ENCODE measurements at regions not wholly inside any gene's neighbourhood (a gene's known extent, or its start where the extent isn't known, plus 50 kb on each side); places are given as distances from the start of the nearest gene placed in this dataset.
"Not testable (repeated sequence)": the region's sequence is repeated elsewhere in the genome, so short reads cannot be mapped to it uniquely, and the experiment has no call there.

GRCh38 chr3:188021502-188022040 is 132.4 kb upstream of the LPP start (continued):
- TF ChIP-seq ZBTB33 (IDR thresholded peaks at IDR 0.05; ENCODE audit: borderline replicate concordance, low read depth) (no peak), SIN3A (IDR thresholded peaks at IDR 0.05; ENCODE audit: borderline replicate concordance, low read depth, low read length) (no peak), POLR2AphosphoS5 (IDR thresholded peaks at IDR 0.05; ENCODE audit: low read depth, low read length) (no peak), JUND (IDR thresholded peaks at IDR 0.05) (no peak), NFIC (IDR thresholded peaks at IDR 0.05; ENCODE audit: borderline replicate concordance) (no peak), EZH2phosphoT487 (IDR thresholded peaks at IDR 0.05; ENCODE audit: borderline replicate concordance, low read depth) (no peak), RXRA (IDR thresholded peaks at IDR 0.05; ENCODE audit: borderline replicate concordance, low read depth) (no peak), GABPA (IDR thresholded peaks at IDR 0.05; ENCODE audit: low read depth) (no peak)

- H3K4me2 ChIP-seq; CTCF ChIA-PET; H4K20me1 ChIP-seq (ENCODE audit: insufficient read depth); H3K27me3 ChIP-seq (ENCODE audit: insufficient read depth); H3F3A ChIP-seq (replicated peaks; ENCODE audit: insufficient read depth); H3K27ac ChIP-seq (ENCODE audit: low read depth in 2 of 2, low read length in 1 of 2); H3K4me3 ChIP-seq (ENCODE audit: low read depth in 2 of 2, low read length in 1 of 2); H3K79me2 ChIP-seq (ENCODE audit: insufficient read depth); H3K36me3 ChIP-seq (replicated peaks in 1 of 2; ENCODE audit: control insufficient read depth in 1 of 2, insufficient read depth in 2 of 2, low read length in 1 of 2); H3K9me2 ChIP-seq; DNase-seq; H3K9me3 ChIP-seq; H3K9ac ChIP-seq; H2AFZ ChIP-seq (ENCODE audit: low read depth); H3K4me1 ChIP-seq (ENCODE audit: control insufficient read depth in 1 of 2, insufficient read depth in 2 of 2, low read depth in 1 of 2, low read length in 1 of 2); POLR2A ChIA-PET: not testable (repeated sequence)
- WGBS (ENCODE audit: low lambda C conversion rate), result 50% methylated on average over 4 of the region's 4 CpGs
Observed at GRCh38 chr3:188022902-188023301, 131.1 kb upstream of the LPP start.

- H3F3A ChIP-seq (replicated peaks; ENCODE audit: insufficient read depth), result no peaks in the 10 kb centered on the region
- H4K20me1 ChIP-seq (ENCODE audit: insufficient read depth), result no peaks in the 10 kb centered on the region
- H2AFZ ChIP-seq (ENCODE audit: low read depth), result no peak overlapping the region
- H3K9me2 ChIP-seq, result no peaks in the 10 kb centered on the region
- H3K27me3 ChIP-seq (ENCODE audit: insufficient read depth), result no peaks in the 10 kb centered on the region
- H3K4me3 ChIP-seq (ENCODE audit: low read depth in 2 of 2, low read length in 1 of 2), result no peak overlapping the region
- H3K9me3 ChIP-seq, result no peaks in the 10 kb centered on the region
- H3K9ac ChIP-seq, result no peak overlapping the region
- ChIA-PET CTCF (no interaction called here), POLR2A (no interaction called here)
- H3K36me3 ChIP-seq (replicated peaks in 1 of 2; ENCODE audit: control insufficient read depth in 1 of 2, insufficient read depth in 2 of 2, low read length in 1 of 2), result no peaks in the 10 kb centered on the region
- no peak overlapping the region for H3K4me2 ChIP-seq
- no peaks in the 10 kb centered on the region for H3K79me2 ChIP-seq (ENCODE audit: insufficient read depth)
- H3K27ac ChIP-seq (ENCODE audit: low read depth in 2 of 2, low read length in 1 of 2), result no peak overlapping the region
- 58% methylated on average over 6 of the region's 6 CpGs for WGBS (ENCODE audit: low lambda C conversion rate)
- H3K4me1 ChIP-seq (ENCODE audit: control insufficient read depth in 1 of 2, insufficient read depth in 2 of 2, low read depth in 1 of 2, low read length in 1 of 2), result no peaks in the 10 kb centered on the region
- TF ChIP-seq RFX5 (IDR thresholded peaks at IDR 0.05; ENCODE audit: low read length) (no peak), RXRA (IDR thresholded peaks at IDR 0.05; ENCODE audit: borderline replicate concordance, low read depth) (no peak), FOXJ3 (CRISPR knock-in tag; IDR thresholded peaks at IDR 0.05) (no peak), ZBTB33 (IDR thresholded peaks at IDR 0.05; ENCODE audit: borderline replicate concordance, low read depth) (no peak), FOSL2 (IDR thresholded peaks at IDR 0.05; ENCODE audit: borderline replicate concordance, low read depth) (no peak), JUND (IDR thresholded peaks at IDR 0.05) (no peak), PBX3 (IDR thresholded peaks at IDR 0.05) (no peak), MAX (IDR thresholded peaks at IDR 0.05; ENCODE audit: low read depth) (no peak), RAD21 (IDR thresholded peaks at IDR 0.05; ENCODE audit: low read length) (no peak), NFIC (IDR thresholded peaks at IDR 0.05; ENCODE audit: borderline replicate concordance) (no peak), GATA2 (CRISPR knock-in tag; IDR thresholded peaks at IDR 0.05) (no peak), USF1 (IDR thresholded peaks at IDR 0.05; ENCODE audit: borderline replicate concordance, low read depth) (no peak), CHD2 (IDR thresholded peaks at IDR 0.05; ENCODE audit: low read length, partially characterized antibody) (no peak), RCOR1 (IDR thresholded peaks at IDR 0.05; ENCODE audit: low read length) (no peak), GABPA (IDR thresholded peaks at IDR 0.05; ENCODE audit: low read depth) (no peak), POLR2AphosphoS5 (IDR thresholded peaks at IDR 0.05; ENCODE audit: low read depth, low read length) (no peak), TCF12 (IDR thresholded peaks at IDR 0.05) (no peak)
- no peak for DNase-seq
Observed at GRCh38 chr3:188025555-188025954, 128.4 kb upstream of the LPP start.

Data from SK-N-SH (cell line).